ENCODE measurements at regions not wholly inside any gene's neighbourhood (a gene's known extent, or its start where the extent isn't known, plus 50 kb on each side); places are given as distances from the start of the nearest gene placed in this dataset.
A peak's percentile ranks its signal among the peaks of the same experiment; 100 is the strongest.

GRCh38 chr2:13030606-13031005, 313.9 kb downstream of the TRIB2 start:
- no peak for FAIRE-seq
- TF ChIP-seq SP1 (IDR thresholded peaks at IDR 0.05; ENCODE audit: low read depth, low read length): no peak
- no peak for TF ChIP-seq CTBP2 (IDR thresholded peaks at IDR 0.05; ENCODE audit: borderline replicate concordance, insufficient read depth, insufficient read length, low read length)
- TF ChIP-seq RNF2 (IDR thresholded peaks at IDR 0.05; ENCODE audit: borderline replicate concordance, low read depth, low read length, missing control alignments, poor library complexity, severe bottlenecking): no peak
- no peak for TF ChIP-seq NANOG (IDR thresholded peaks at IDR 0.05; ENCODE audit: insufficient read depth, low read depth, low read length, poor library complexity, severe bottlenecking)
- TF ChIP-seq BCL11A (IDR thresholded peaks at IDR 0.05; ENCODE audit: low read depth in 2 of 2, low read length in 2 of 2): no peak

More at GRCh38 chr2:13030606-13031005, 313.9 kb downstream of the TRIB2 start:
- Histone ChIP-seq H3K18ac (ENCODE audit: extremely low read depth, low read length) (no peak overlapping the region), H2BK15ac (ENCODE audit: low read length) (no peak overlapping the region), H3K4me1 (replicated peaks in 1 of 4; ENCODE audit: control insufficient read depth in 3 of 4, insufficient read depth in 4 of 4, low read length in 3 of 4) (no peaks in the 10 kb centered on the region), H3K36me3 (ENCODE audit: control insufficient read depth in 2 of 4, insufficient read depth in 4 of 4, low read length in 3 of 4) (no peaks in the 10 kb centered on the region), H3K4ac (replicated peaks; ENCODE audit: insufficient read length, low read depth, low read length) (no peak overlapping the region), H4K91ac (replicated peaks; ENCODE audit: insufficient read length, low read length) (no peak overlapping the region), H4K20me1 (replicated peaks in 1 of 2; ENCODE audit: control insufficient read depth in 1 of 2, insufficient read depth in 2 of 2, low read length in 2 of 2) (no peaks in the 10 kb centered on the region), H3K79me2 (ENCODE audit: control insufficient read depth in 1 of 2, insufficient read depth in 2 of 2, low read length in 2 of 2) (no peaks in the 10 kb centered on the region), H4K5ac (ENCODE audit: insufficient read length, low read depth, low read length) (no peak overlapping the region), H3K27me3 (replicated peaks in 1 of 4; ENCODE audit: control insufficient read depth in 3 of 4, extremely low read depth in 1 of 4, insufficient read depth in 3 of 4, low read length in 3 of 4) (no peaks in the 10 kb centered on the region), H2AFZ (ENCODE audit: low read length) (0 out of 2 replicates have a peak overlapping the region, but pooled peaks have one; percentile 7), H3K56ac (replicated peaks; ENCODE audit: insufficient read length, low read depth, low read length) (no peak overlapping the region), H4K8ac (ENCODE audit: extremely low read depth, insufficient read depth, low read length) (no peak overlapping the region), H2BK120ac (replicated peaks; ENCODE audit: low read depth, low read length) (no peak overlapping the region), H2AK5ac (ENCODE audit: low read depth, low read length) (no peak overlapping the region), H3K4me2 (ENCODE audit: insufficient read depth in 1 of 2, low read depth in 2 of 2, low read length in 2 of 2) (no peak overlapping the region), H3K9ac (replicated peaks in 1 of 4; ENCODE audit: extremely low read depth in 1 of 4, low read depth in 3 of 4, low read length in 3 of 4) (no peak overlapping the region), H3K9me3 (ENCODE audit: insufficient read depth in 2 of 2, low read depth in 1 of 2, low read length in 1 of 2) (no peaks in the 10 kb centered on the region), H3K79me1 (ENCODE audit: low read depth, low read length) (no peaks in the 10 kb centered on the region), H3K4me3 (ENCODE audit: extremely low read depth in 1 of 4, insufficient read depth in 2 of 4, low read depth in 3 of 4, low read length in 4 of 4) (no peak overlapping the region), H3K23ac (ENCODE audit: insufficient read length) (no peak overlapping the region), H2BK12ac (ENCODE audit: low read depth, low read length) (no peak overlapping the region), H3K14ac (ENCODE audit: insufficient read length) (no peak overlapping the region), H2BK5ac (ENCODE audit: low read depth, low read length) (no peak overlapping the region), H3K27ac (ENCODE audit: low read depth, low read length) (no peak overlapping the region), H3K23me2 (ENCODE audit: low read depth, low read length) (no peaks in the 10 kb centered on the region), H2BK20ac (ENCODE audit: low read length) (no peak overlapping the region)
- POLR2A ChIA-PET (ENCODE audit: partially characterized antibody): no interaction called here
- no peak for DNase-seq (ENCODE audit: low read depth in 1 of 2, low spot score in 2 of 2)
- WGBS, 2 experiments (ENCODE audit: extremely low coverage in 1 of 2, insufficient coverage in 1 of 2, insufficient read length in 1 of 2, insufficient replicate concordance in 2 of 2, low coverage in 1 of 2, low lambda C conversion rate in 2 of 2, missing lambda C conversion rate in 1 of 2): 79% methylated on average over 2 of the region's 2 CpGs; no CpG with 5 or more reads in 1 of the 2 experiments
- CTCF ChIA-PET (ENCODE audit: partially characterized antibody): no interaction called here

Measured in H1 (cell line).